Vagina (tissue), 2 donors: ENCODE measurements at regions not wholly inside any gene's neighbourhood (a gene's known extent, or its start where the extent isn't known, plus 50 kb on each side); places are given as distances from the start of the nearest gene placed in this dataset.

Experiments
- CTCF ChIP-seq, 3 experiments: fragments of 450-650 bp in 2 of 3; fragments of 200-600 bp in 1 of 3; sonication (generic) in 1 of 3; IDR thresholded peaks; one replicate each; pipeline ENCODE4 v1.5.1; 2017 to 2019; ENCODE audit warnings: antibody characterized with exemption in 3 of 3, mild to moderate bottlenecking in 2 of 3, moderate library complexity in 2 of 3
- POLR2A ChIP-seq, 2 donors: fragments of 450-650 bp; IDR thresholded peaks; one replicate each; pipeline ENCODE4 v1.6.1; 2017; ENCODE audit warnings: antibody characterized with exemption in 2 of 2, mild to moderate bottlenecking in 2 of 2, moderate library complexity in 2 of 2
- POLR2AphosphoS5 ChIP-seq, 2 donors: sonication (generic); formaldehyde crosslinking; IDR thresholded peaks; one replicate each; pipeline ENCODE4 v1.9.0; 2017; ENCODE audit warnings: antibody characterized with exemption in 2 of 2, mild to moderate bottlenecking in 2 of 2, low read depth in 1 of 2; ENCODE audit not compliant: insufficient read depth in 1 of 2

- no peak for TF ChIP-seq CTCF (IDR thresholded peaks at IDR 0.05)
- TF ChIP-seq POLR2A (IDR thresholded peaks at IDR 0.05): no peak
- no peak for TF ChIP-seq POLR2AphosphoS5 (IDR thresholded peaks at IDR 0.05; ENCODE audit: insufficient read depth in 1 of 2, low read depth in 1 of 2)
Measured at GRCh38 chr6:15804164-15805154, 141.6 kb upstream of the DTNBP1 start.
